ENCODE measurements at regions not wholly inside any gene's neighbourhood (a gene's known extent, or its start where the extent isn't known, plus 50 kb on each side); places are given as distances from the start of the nearest gene placed in this dataset.

DNA sequence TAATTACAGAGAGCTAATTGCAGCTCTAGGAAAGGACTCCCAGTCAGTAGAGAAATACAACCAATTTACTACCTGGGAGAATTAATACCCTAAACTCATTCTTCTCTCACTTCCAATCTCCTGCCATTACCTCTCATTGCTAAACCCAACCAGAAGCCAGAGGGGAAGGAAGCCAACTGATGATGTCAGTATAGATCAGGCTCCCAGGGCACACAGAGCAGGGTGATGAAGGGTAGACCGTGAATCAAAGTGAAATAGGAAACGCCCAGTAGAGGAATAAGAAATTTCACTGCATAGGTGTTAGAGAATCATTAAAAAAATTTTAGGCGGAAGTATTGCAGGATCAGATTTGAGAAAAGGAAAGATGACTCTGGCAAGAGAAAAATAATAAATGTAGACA, 456.8 kb upstream of the NXPH2 start:
- TF ChIP-seq, protein P1, sequence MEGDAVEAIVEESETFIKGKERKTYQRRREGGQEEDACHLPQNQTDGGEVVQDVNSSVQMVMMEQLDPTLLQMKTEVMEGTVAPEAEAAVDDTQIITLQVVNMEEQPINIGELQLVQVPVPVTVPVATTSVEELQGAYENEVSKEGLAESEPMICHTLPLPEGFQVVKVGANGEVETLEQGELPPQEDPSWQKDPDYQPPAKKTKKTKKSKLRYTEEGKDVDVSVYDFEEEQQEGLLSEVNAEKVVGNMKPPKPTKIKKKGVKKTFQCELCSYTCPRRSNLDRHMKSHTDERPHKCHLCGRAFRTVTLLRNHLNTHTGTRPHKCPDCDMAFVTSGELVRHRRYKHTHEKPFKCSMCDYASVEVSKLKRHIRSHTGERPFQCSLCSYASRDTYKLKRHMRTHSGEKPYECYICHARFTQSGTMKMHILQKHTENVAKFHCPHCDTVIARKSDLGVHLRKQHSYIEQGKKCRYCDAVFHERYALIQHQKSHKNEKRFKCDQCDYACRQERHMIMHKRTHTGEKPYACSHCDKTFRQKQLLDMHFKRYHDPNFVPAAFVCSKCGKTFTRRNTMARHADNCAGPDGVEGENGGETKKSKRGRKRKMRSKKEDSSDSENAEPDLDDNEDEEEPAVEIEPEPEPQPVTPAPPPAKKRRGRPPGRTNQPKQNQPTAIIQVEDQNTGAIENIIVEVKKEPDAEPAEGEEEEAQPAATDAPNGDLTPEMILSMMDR (IDR thresholded peaks at IDR 0.05; ENCODE audit: low read depth, low read length), result no peak
- TF ChIP-seq EZH2phosphoT487 (IDR thresholded peaks at IDR 0.05; ENCODE audit: low read depth), result no peak

All from OCI-LY3 (cell line).